Thyroid gland (tissue), 4 donors: ENCODE measurements at regions not wholly inside any gene's neighbourhood (a gene's known extent, or its start where the extent isn't known, plus 50 kb on each side); places are given as distances from the start of the nearest gene placed in this dataset.

Source experiments
- CTCF ChIP-seq, 6 experiments: fragments of 200-600 bp in 3 of 6; fragments of 450-650 bp in 3 of 6; sonication (generic) in 3 of 6; IDR thresholded peaks; one replicate each; pipeline ENCODE4 v1.5.1; 2016 to 2019; ENCODE audit warnings: antibody characterized with exemption in 6 of 6, mild to moderate bottlenecking in 2 of 6, inconsistent platforms in 1 of 6, moderate library complexity in 1 of 6
- POLR2A ChIP-seq, 2 donors: fragments of 450-650 bp; IDR thresholded peaks; one replicate each; pipeline ENCODE4 v1.6.1; 2017; ENCODE audit warnings: antibody characterized with exemption in 2 of 2, mild to moderate bottlenecking in 2 of 2, moderate library complexity in 1 of 2

- no peak for TF ChIP-seq CTCF (IDR thresholded peaks at IDR 0.05)
- TF ChIP-seq POLR2A (IDR thresholded peaks at IDR 0.05): no peak
Measured at GRCh38 chr6:25196464-25196863, 82.7 kb upstream of the CARMIL1 start.
